ENCODE measurements at regions not wholly inside any gene's neighbourhood (a gene's known extent, or its start where the extent isn't known, plus 50 kb on each side); places are given as distances from the start of the nearest gene placed in this dataset.

DNA sequence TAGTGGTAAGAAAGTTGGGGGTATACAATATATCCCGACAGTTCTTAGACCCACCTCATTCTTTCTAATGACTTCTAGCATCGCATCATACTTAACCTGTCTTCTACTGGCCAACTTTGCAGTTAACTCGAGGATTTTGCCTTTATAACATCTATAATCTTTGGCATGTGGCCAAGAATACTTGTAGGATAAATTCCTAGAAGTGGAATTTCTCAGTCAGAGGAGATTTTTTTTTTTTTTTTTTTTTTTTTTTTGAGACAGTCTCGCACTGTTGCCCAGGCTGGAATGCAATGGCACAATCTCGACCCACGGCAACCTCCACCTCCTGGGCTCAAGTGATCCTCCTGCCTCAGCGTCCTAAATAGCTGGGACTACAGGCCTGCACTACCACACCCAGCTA is 253.5 kb downstream of the MRTFB start:
- Histone ChIP-seq H3K27me3 (ENCODE audit: insufficient read depth, low read length) (no peaks in the 10 kb centered on the region), H3K79me2 (ENCODE audit: insufficient read depth, low read length) (peaks cover 22% of the 10 kb centered on the region; the same call in 1 of the 2 replicates), H3K4me3 (replicated peaks in 1 of 2; ENCODE audit: low read depth in 1 of 2, low read length in 2 of 2) (no peak overlapping the region), H4K20me1 (ENCODE audit: insufficient read depth) (no peaks in the 10 kb centered on the region), H3K4me2 (ENCODE audit: low read length) (no peak overlapping the region), H3K9me2 (ENCODE audit: insufficient read depth) (no peaks in the 10 kb centered on the region), H3K27ac (ENCODE audit: low read depth, low read length) (no peak overlapping the region), H3K9ac (ENCODE audit: low read length) (no peak overlapping the region), H3K9me3 (ENCODE audit: control insufficient read depth in 1 of 2, insufficient read depth in 1 of 2, low read depth in 1 of 2, low read length in 2 of 2) (no peaks in the 10 kb centered on the region), H3K4me1 (ENCODE audit: control insufficient read depth in 1 of 2, insufficient read depth in 2 of 2, low read length in 2 of 2) (no peaks in the 10 kb centered on the region), H2AFZ (ENCODE audit: low read depth, low read length, poor library complexity, severe bottlenecking) (no peak overlapping the region), H3K36me3 (ENCODE audit: control insufficient read depth in 1 of 2, insufficient read depth in 2 of 2, low read length in 2 of 2) (0 out of 4 replicates have a peak, but pooled peaks cover 0 to 7% of the 10 kb centered on the region in 2 experiments)
- DNase-seq (ENCODE audit: low read depth, low spot score) (no peak), ATAC-seq (no peak)
- no peak for TF ChIP-seq YY1 (IDR thresholded peaks at IDR 0.05; ENCODE audit: extremely low read depth, insufficient replicate concordance, low read depth, low read length)
- no peak for TF ChIP-seq JUND (IDR thresholded peaks at IDR 0.05)
- TF ChIP-seq EGR1 (IDR thresholded peaks at IDR 0.05; ENCODE audit: low read depth) = no peak
- no peak for TF ChIP-seq ZFX (IDR thresholded peaks at IDR 0.05)
- no peak for TF ChIP-seq ELF1 (IDR thresholded peaks at IDR 0.05; ENCODE audit: borderline replicate concordance, low read depth)
- no peak for TF ChIP-seq EZH2phosphoT487 (IDR thresholded peaks at IDR 0.05; ENCODE audit: borderline replicate concordance)
- TF ChIP-seq SP1 (IDR thresholded peaks at IDR 0.05; ENCODE audit: low read depth) = no peak
- TF ChIP-seq SIN3A (IDR thresholded peaks at IDR 0.05; ENCODE audit: low read depth) = no peak
- TF ChIP-seq FOSL1 (IDR thresholded peaks at IDR 0.05; ENCODE audit: low read depth) = no peak
- TF ChIP-seq, protein P1, sequence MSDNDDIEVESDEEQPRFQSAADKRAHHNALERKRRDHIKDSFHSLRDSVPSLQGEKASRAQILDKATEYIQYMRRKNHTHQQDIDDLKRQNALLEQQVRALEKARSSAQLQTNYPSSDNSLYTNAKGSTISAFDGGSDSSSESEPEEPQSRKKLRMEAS (IDR thresholded peaks at IDR 0.05) = no peak
- TF ChIP-seq CBX3 (IDR thresholded peaks at IDR 0.05; ENCODE audit: low read depth) = no peak
- TF ChIP-seq RAD21 (IDR thresholded peaks at IDR 0.05; ENCODE audit: low read depth) = no peak
- no peak for TF ChIP-seq CEBPB (IDR thresholded peaks at IDR 0.05; ENCODE audit: low read depth)
- no peak for TF ChIP-seq EZH2 (IDR thresholded peaks at IDR 0.05)
- TF ChIP-seq, protein P2, sequence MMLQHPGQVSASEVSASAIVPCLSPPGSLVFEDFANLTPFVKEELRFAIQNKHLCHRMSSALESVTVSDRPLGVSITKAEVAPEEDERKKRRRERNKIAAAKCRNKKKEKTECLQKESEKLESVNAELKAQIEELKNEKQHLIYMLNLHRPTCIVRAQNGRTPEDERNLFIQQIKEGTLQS (IDR thresholded peaks at IDR 0.05) = no peak
- TF ChIP-seq SRF (IDR thresholded peaks at IDR 0.05; ENCODE audit: low read depth) = no peak
- TF ChIP-seq POLR2A (IDR thresholded peaks at IDR 0.05; ENCODE audit: borderline replicate concordance, extremely low read depth, insufficient read depth, insufficient read length) = no peak
- no peak for TF ChIP-seq CTCF (IDR thresholded peaks at IDR 0.05 in 2 of 3, conservative IDR thresholded peaks at IDR 0.05 in 1 of 3; ENCODE audit: borderline replicate concordance in 1 of 3, insufficient read depth in 1 of 3, low read depth in 2 of 3, low read length in 2 of 3)
- TF ChIP-seq TCF7L2 (IDR thresholded peaks at IDR 0.05; ENCODE audit: borderline replicate concordance, extremely low read depth, insufficient read depth, insufficient read length) = no peak
- intact Hi-C loops (cut with micrococcal nuclease) = no loop called here
- CTCF ChIA-PET = no interaction called here
- POLR2A ChIA-PET = no interaction called here
- no TSS peak for BruUV-seq (replicated peaks)
- RAD21 ChIA-PET (ENCODE audit: low non-redundant PET in 1 of 2, low total read pairs in 2 of 2, uncharacterized antibody in 2 of 2, unreplicated experiment in 2 of 2) = no interaction called here
